H1 (cell line): ENCODE measurements at regions not wholly inside any gene's neighbourhood (a gene's known extent, or its start where the extent isn't known, plus 50 kb on each side); places are given as distances from the start of the nearest gene placed in this dataset.

Source experiments
- CTCF ChIA-PET: fragments of 300-600 bp; sonication (Branson Sonifier 250); formaldehyde crosslinking; loops from one replicate; lab custom pipeline; 2021; ENCODE audit not compliant: partially characterized antibody; lab: Charles Lee
- POLR2A ChIA-PET: fragments of 300-600 bp; sonication (Branson Sonifier 250); formaldehyde crosslinking; loops from one replicate; lab custom pipeline; 2021; ENCODE audit warnings: inconsistent platforms; ENCODE audit not compliant: partially characterized antibody; lab: Charles Lee
- DNase-seq, 2 experiments: peaks; one replicate each; pipeline versions ENCODE4 v3.0.0 to v3.0.0-alpha.2; 2010 to 2022; ENCODE audit warnings: low spot score in 2 of 2, low read depth in 1 of 2, mixed read lengths in 1 of 2
- FAIRE-seq: peaks from 2 replicates; lab custom pipeline; 2011; peaks lifted over from hg19 to GRCh38; lab: Jason Lieb, UNC
- H2AFZ ChIP-seq: 2 replicates; pipeline ENCODE4 v1.8.1; 2012; ENCODE audit warnings: low read length, inconsistent platforms
- H2AK5ac ChIP-seq: 2 replicates; pipeline ENCODE4 v1.6.1; 2013; ENCODE audit warnings: low read depth, low read length
- H2BK120ac ChIP-seq: replicated peaks from 2 replicates; pipeline ENCODE3; 2013; ENCODE audit warnings: low read depth, low read length, inconsistent platforms
- H2BK12ac ChIP-seq: 2 replicates; pipeline ENCODE4 v1.6.1; 2013; ENCODE audit warnings: low read depth, low read length
- H2BK15ac ChIP-seq: 2 replicates; pipeline ENCODE4 v1.6.1; 2013; ENCODE audit warnings: low read length
- H2BK20ac ChIP-seq: 2 replicates; pipeline ENCODE4 v1.6.1; 2013; ENCODE audit warnings: low read length
- H2BK5ac ChIP-seq: 2 replicates; pipeline ENCODE4 v1.6.1; 2013; ENCODE audit warnings: low read depth, low read length
- H3K14ac ChIP-seq: 2 replicates; pipeline ENCODE4 v1.6.1; 2013; ENCODE audit warnings: inconsistent platforms; ENCODE audit not compliant: insufficient read length
- H3K18ac ChIP-seq: 2 replicates; pipeline ENCODE4 v1.6.1; 2013; ENCODE audit warnings: low read length; ENCODE audit errors: extremely low read depth
- H3K23ac ChIP-seq: 2 replicates; pipeline ENCODE4 v1.6.1; 2013; ENCODE audit warnings: inconsistent platforms; ENCODE audit not compliant: insufficient read length
- H3K23me2 ChIP-seq: 2 replicates; pipeline ENCODE4 v1.6.1; 2013; ENCODE audit warnings: low read depth, low read length
- H3K27ac ChIP-seq: 2 replicates; pipeline ENCODE4 v1.6.1; 2011; ENCODE audit warnings: low read depth, low read length, inconsistent platforms
- H3K27me3 ChIP-seq, 4 experiments: replicated peaks in 1 of 4; 1 replicate in 1 of 4; 2 replicates in 3 of 4; pipeline versions ENCODE4 v1.6.1 to v1.8.1; 2011 to 2013; ENCODE audit warnings: low read length in 3 of 4, mild to moderate bottlenecking in 3 of 4, inconsistent platforms in 2 of 4, mixed read lengths in 2 of 4, moderate library complexity in 1 of 4; ENCODE audit not compliant: control insufficient read depth in 3 of 4, insufficient read depth in 3 of 4; ENCODE audit errors: extremely low read depth in 1 of 4
- H3K36me3 ChIP-seq, 4 experiments: 2 replicates each; pipeline versions ENCODE4 v1.6.1 to v1.8.1; 2011 to 2013; ENCODE audit warnings: mild to moderate bottlenecking in 4 of 4, low read length in 3 of 4, moderate library complexity in 2 of 4, control low read depth in 1 of 4, inconsistent platforms in 1 of 4; ENCODE audit not compliant: insufficient read depth in 4 of 4, control insufficient read depth in 2 of 4
- H3K4ac ChIP-seq: replicated peaks from 2 replicates; pipeline ENCODE3; 2013; ENCODE audit warnings: low read length, low read depth, mixed read lengths, inconsistent platforms; ENCODE audit not compliant: insufficient read length
- H3K4me1 ChIP-seq, 4 experiments: replicated peaks in 1 of 4; 1 replicate in 1 of 4; 2 replicates in 3 of 4; pipeline versions ENCODE4 v1.6.1 to v1.8.1; 2011 to 2013; ENCODE audit warnings: low read length in 3 of 4, inconsistent platforms in 2 of 4, mixed read lengths in 1 of 4; ENCODE audit not compliant: insufficient read depth in 4 of 4, control insufficient read depth in 3 of 4
- H3K4me2 ChIP-seq, 2 experiments: 2 replicates each; pipeline versions ENCODE4 v1.6.1 to v1.8.1; 2011 to 2013; ENCODE audit warnings: low read depth in 2 of 2, low read length in 2 of 2, control low read depth in 1 of 2, inconsistent platforms in 1 of 2, mild to moderate bottlenecking in 1 of 2; ENCODE audit not compliant: insufficient read depth in 1 of 2
- H3K4me3 ChIP-seq, 4 experiments: fragments of 200-600, 300-600 bp in 1 of 4; sonication (generic), shearing (Covaris generic), sonication (Bioruptor Twin) in 1 of 4; 2 replicates each; pipeline versions ENCODE4 v1.5.1 to v1.8.1; 2011 to 2016; ENCODE audit warnings: low read length in 4 of 4, low read depth in 3 of 4, control low read depth in 2 of 4, inconsistent platforms in 2 of 4, mild to moderate bottlenecking in 2 of 4, mixed read lengths in 1 of 4, moderate library complexity in 1 of 4; ENCODE audit not compliant: insufficient read depth in 2 of 4; ENCODE audit errors: extremely low read depth in 1 of 4
- H3K56ac ChIP-seq: replicated peaks from 2 replicates; pipeline ENCODE3; 2013; ENCODE audit warnings: low read depth, mild to moderate bottlenecking, mixed read lengths, low read length, inconsistent platforms; ENCODE audit not compliant: insufficient read length
- H3K79me1 ChIP-seq: 2 replicates; pipeline ENCODE4 v1.6.1; 2013; ENCODE audit warnings: low read depth, low read length, control low read depth
- H3K79me2 ChIP-seq, 2 experiments: 2 replicates each; pipeline versions ENCODE4 v1.6.1 to v1.8.1; 2012 to 2013; ENCODE audit warnings: low read length in 2 of 2, mild to moderate bottlenecking in 2 of 2, inconsistent platforms in 1 of 2; ENCODE audit not compliant: insufficient read depth in 2 of 2, control insufficient read depth in 1 of 2
- H3K9ac ChIP-seq, 4 experiments: replicated peaks in 1 of 4; 1 replicate in 1 of 4; 2 replicates in 3 of 4; pipeline versions ENCODE4 v1.6.1 to v1.8.1; 2011 to 2013; ENCODE audit warnings: low read depth in 3 of 4, low read length in 3 of 4, control low read depth in 2 of 4, mild to moderate bottlenecking in 2 of 4, moderate library complexity in 2 of 4, inconsistent platforms in 1 of 4; ENCODE audit errors: extremely low read depth in 1 of 4
- H3K9me3 ChIP-seq, 2 experiments: 2 replicates each; pipeline versions ENCODE4 v1.6.1 to v1.8.1; 2012 to 2013; ENCODE audit warnings: mild to moderate bottlenecking in 2 of 2, moderate library complexity in 2 of 2, control low read depth in 1 of 2, inconsistent platforms in 1 of 2, low read depth in 1 of 2, low read length in 1 of 2, mixed read lengths in 1 of 2; ENCODE audit not compliant: insufficient read depth in 2 of 2
- H4K20me1 ChIP-seq, 2 experiments: replicated peaks in 1 of 2; 2 replicates each; pipeline versions ENCODE3 to v1.8.1; 2011 to 2013; ENCODE audit warnings: inconsistent platforms in 2 of 2, low read length in 2 of 2, mild to moderate bottlenecking in 1 of 2; ENCODE audit not compliant: insufficient read depth in 2 of 2, control insufficient read depth in 1 of 2
- H4K5ac ChIP-seq: 2 replicates; pipeline ENCODE4 v1.6.1; 2013; ENCODE audit warnings: low read length, low read depth, mixed read lengths, inconsistent platforms; ENCODE audit not compliant: insufficient read length
- H4K8ac ChIP-seq: 2 replicates; pipeline ENCODE4 v1.8.0; 2013; ENCODE audit warnings: mild to moderate bottlenecking, moderate library complexity, low read length, inconsistent platforms; ENCODE audit not compliant: insufficient read depth; ENCODE audit errors: extremely low read depth
- H4K91ac ChIP-seq: replicated peaks from 2 replicates; pipeline ENCODE3; 2013; ENCODE audit warnings: low read length, mixed read lengths, inconsistent platforms; ENCODE audit not compliant: insufficient read length
- ATF3 ChIP-seq: IDR thresholded peaks from 2 replicates; pipeline ENCODE4 v1.6.1; 2011; ENCODE audit warnings: low read depth, mild to moderate bottlenecking, low read length; ENCODE audit not compliant: insufficient read depth
- BCL11A ChIP-seq, 2 experiments: IDR thresholded peaks; one replicate each; pipeline ENCODE4 v1.6.1; 2011; ENCODE audit warnings: low read depth in 2 of 2, low read length in 2 of 2, mild to moderate bottlenecking in 2 of 2
- POU5F1 ChIP-seq: IDR thresholded peaks from 2 replicates; pipeline ENCODE4 v1.6.1; 2011; ENCODE audit warnings: low read depth, mild to moderate bottlenecking, low read length, moderate library complexity
- SRF ChIP-seq: IDR thresholded peaks from 2 replicates; pipeline ENCODE4 v1.6.1; 2011; ENCODE audit warnings: mild to moderate bottlenecking, low read depth, low read length, moderate library complexity
- WGBS, 2 experiments: shearing (Covaris generic) in 1 of 2; methylation state at CpG; one replicate each; pipeline versions ENCODE4 v1.1.6 to v1.1.7; 2013 to 2015; ENCODE audit warnings: low lambda C conversion rate in 2 of 2, mixed read lengths in 2 of 2, inconsistent platforms in 1 of 2, low coverage in 1 of 2, missing lambda C conversion rate in 1 of 2; ENCODE audit not compliant: insufficient replicate concordance in 2 of 2, insufficient coverage in 1 of 2, insufficient read length in 1 of 2; ENCODE audit errors: extremely low coverage in 1 of 2, missing lambda C conversion rate in 1 of 2; 5-methylcytosine and 5-hydroxymethylcytosine counted together

DNA sequence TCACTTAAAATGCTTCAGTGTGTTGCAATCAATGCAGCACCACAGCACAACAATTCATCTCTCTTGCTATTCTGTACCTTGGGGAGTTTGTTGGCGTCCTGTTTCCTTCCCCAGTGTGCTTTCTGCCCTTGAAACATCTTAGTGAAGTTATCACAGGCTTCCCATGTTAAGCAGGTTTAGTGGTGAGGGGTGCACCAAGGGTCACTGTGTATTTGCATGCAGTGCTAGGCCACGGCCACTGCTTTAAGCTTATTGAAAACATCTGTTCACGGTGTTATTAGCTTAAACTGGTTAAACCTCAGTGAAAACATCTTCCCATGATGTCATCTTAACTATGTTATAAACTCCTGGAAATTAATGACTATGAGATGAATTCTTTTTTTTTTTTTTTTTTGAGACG lies 217.3 kb upstream of the GOLIM4 start:
- Histone ChIP-seq H4K91ac (no peak overlapping the region), H3K18ac (no peak overlapping the region), H3K4me2 (no peak overlapping the region), H2BK20ac (no peak overlapping the region), H3K79me1 (no peaks in the 10 kb centered on the region), H3K27ac (no peak overlapping the region), H3K27me3 (no peaks in the 10 kb centered on the region), H2BK5ac (no peak overlapping the region), H2BK12ac (no peak overlapping the region), H3K9me3 (no peaks in the 10 kb centered on the region), H3K9ac (no peak overlapping the region), H2BK15ac (no peak overlapping the region), H3K79me2 (no peaks in the 10 kb centered on the region), H3K14ac (no peak overlapping the region), H3K23me2 (no peaks in the 10 kb centered on the region; the same call in 1 of the 2 replicates), H3K36me3 (no peaks in the 10 kb centered on the region), H3K4ac (no peak overlapping the region), H3K23ac (no peak overlapping the region), H2AFZ (no peak overlapping the region), H2BK120ac (no peak overlapping the region), H4K20me1 (peaks cover 0 to 2% of the 10 kb centered on the region in 2 experiments), H3K4me1 (no peaks in the 10 kb centered on the region), H4K5ac (no peak overlapping the region), H4K8ac (no peak overlapping the region), H3K56ac (no peak overlapping the region), H3K4me3 (no peak overlapping the region), H2AK5ac (no peak overlapping the region)
- DNase-seq (no peak), FAIRE-seq (no peak)
- ChIA-PET CTCF (interaction anchor here (0.6 kb wide), 1 partner anchor 66 kb away, joined by 4 read pairs; no protein-coding TSS in a partner anchor), POLR2A (no interaction called here)
- whole genome bisulfite sequencing, 2 experiments, result 83% methylated on average over 3 of the region's 4 CpGs; no CpG with 5 or more reads in 1 of the 2 experiments
- TF ChIP-seq BCL11A (IDR thresholded peaks at IDR 0.05; ENCODE audit: low read depth in 2 of 2, low read length in 2 of 2) (no peak), ATF3 (no peak), POU5F1 (no peak), SRF (no peak)
- TF ChIP-seq, all 59 proteins: peak for 0
